Stomach (tissue), 4 donors: ENCODE measurements at regions not wholly inside any gene's neighbourhood (a gene's known extent, or its start where the extent isn't known, plus 50 kb on each side); places are given as distances from the start of the nearest gene placed in this dataset.

ENCODE experiments used
- CTCF ChIP-seq, 7 experiments: fragments of 450-650 bp in 4 of 7; fragments of 200-600 bp in 3 of 7; sonication (generic) in 3 of 7; IDR thresholded peaks; one replicate each; pipeline ENCODE4 v1.5.1; 2016 to 2019; ENCODE audit warnings: antibody characterized with exemption in 7 of 7, control low read depth in 2 of 7, mild to moderate bottlenecking in 1 of 7
- EP300 ChIP-seq: sonication (generic); formaldehyde crosslinking; IDR thresholded peaks from one replicate; pipeline ENCODE4 v1.6.1; 2017; ENCODE audit warnings: antibody characterized with exemption
- POLR2A ChIP-seq, 4 donors: fragments of 450-650 bp; IDR thresholded peaks; one replicate each; pipeline ENCODE4 v1.6.1; 2016; ENCODE audit warnings: antibody characterized with exemption in 4 of 4, control low read depth in 2 of 4, mild to moderate bottlenecking in 1 of 4, moderate library complexity in 1 of 4
- POLR2AphosphoS5 ChIP-seq, 3 donors: sonication (generic); formaldehyde crosslinking; IDR thresholded peaks; one replicate each; pipeline ENCODE4 v1.6.1; 2016; ENCODE audit warnings: antibody characterized with exemption in 3 of 3

GRCh38 chr1:88610687-88611086 is 73.4 kb upstream of the PKN2 start:
- TF ChIP-seq CTCF (IDR thresholded peaks at IDR 0.05) (no peak), POLR2A (IDR thresholded peaks at IDR 0.05) (no peak), EP300 (no peak), POLR2AphosphoS5 (IDR thresholded peaks at IDR 0.05) (no peak)
